Activated CD4-positive, alpha-beta T cell treated with anti-CD3 and anti-CD28 coated beads, Interleukin-10, Interleukin-2, amounts not matched to agents 100 ng/mL and 50 ng/mL, durations not matched to agents 16 hours and 8 hours (primary cell): ENCODE measurements at regions not wholly inside any gene's neighbourhood (a gene's known extent, or its start where the extent isn't known, plus 50 kb on each side); places are given as distances from the start of the nearest gene placed in this dataset.
"Not testable (repeated sequence)": the region's sequence is repeated elsewhere in the genome, so short reads cannot be mapped to it uniquely, and the experiment has no call there.

Source experiments
- DNase-seq: peaks from one replicate; pipeline ENCODE4 v3.0.0-alpha.2; 2020

DNA sequence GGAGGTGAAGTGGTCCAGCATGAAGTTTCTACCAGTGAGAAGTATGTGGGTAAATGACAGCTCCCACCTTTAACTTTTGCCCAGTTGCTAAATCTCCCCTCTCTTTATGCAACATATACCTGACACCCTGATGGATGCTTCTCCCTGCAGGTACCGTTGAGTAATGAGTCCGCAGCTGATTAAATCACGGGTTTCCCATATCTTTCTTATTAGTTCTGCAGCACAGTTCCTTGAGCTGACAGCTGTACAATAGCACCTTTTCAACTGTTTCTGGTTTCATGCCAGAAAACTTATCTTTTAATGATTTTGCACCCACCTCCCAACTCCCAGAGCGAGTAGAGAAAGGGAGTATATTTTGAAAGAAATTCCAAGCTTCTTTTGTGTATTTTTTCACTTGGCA lies 161.0 kb upstream of the TUT7 start:
- no peak for DNase-seq

- DNase-seq, result no peak
These were observed 159.2 kb upstream of the TUT7 start for GRCh38 chr9:86513429-86513828.

DNA sequence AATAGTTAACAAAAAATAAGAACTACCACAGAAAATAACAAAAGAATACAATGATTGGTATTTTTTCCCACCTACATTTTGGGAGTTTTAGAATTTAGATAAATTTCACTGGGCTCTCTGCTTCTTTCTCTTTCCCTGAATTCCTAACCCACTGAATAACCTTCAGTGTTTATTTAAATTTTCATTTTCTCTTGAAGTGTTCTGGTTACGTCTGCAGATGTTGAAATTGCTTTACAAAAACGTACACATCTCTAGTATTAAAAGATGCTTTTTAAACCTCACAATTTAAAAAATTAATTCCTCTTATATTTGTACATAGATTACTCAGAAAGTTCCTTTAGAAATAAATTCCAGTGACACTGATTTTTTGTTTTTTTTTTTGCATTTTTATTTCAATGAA lies 158.7 kb upstream of the TUT7 start:
- DNase-seq, result no peak

DNA sequence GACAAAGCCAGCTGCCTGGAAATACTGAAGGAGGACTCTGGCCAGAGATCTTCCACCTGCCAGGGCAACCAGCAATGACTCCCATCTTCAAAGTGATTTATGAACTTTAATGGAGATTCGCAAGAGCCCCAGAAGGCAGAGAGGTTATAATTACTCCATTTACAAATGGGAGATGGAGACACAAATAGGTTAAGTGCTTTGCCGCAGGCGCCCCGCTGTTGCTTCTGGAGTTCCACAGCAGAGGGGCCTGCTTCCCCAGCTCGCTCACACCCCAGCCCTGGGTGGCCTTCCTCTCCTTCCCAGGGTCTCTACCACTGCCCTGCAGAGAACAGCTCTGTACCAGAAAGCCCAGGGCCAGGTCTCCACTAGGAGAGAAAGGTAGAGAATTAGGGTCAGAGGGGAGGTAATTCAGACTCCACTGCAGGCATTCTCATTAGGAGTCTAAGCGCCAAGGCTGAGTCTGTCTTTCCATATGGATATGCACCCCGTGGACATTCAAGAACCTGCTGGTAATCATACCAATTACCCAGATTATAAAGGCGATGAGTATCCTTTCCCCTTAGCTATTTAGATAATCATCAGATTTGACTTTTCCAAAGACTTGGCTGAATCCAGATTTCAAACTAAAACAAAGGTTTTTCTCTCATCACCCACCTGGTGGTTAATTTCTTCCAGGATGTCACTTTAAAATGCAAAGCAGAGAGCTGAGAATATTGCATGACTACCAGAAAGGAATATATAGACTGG lies 157.6 kb upstream of the TUT7 start:
- DNase-seq, result no peak

GRCh38 chr9:86508208-86508903 lies 154.1 kb upstream of the TUT7 start:
- no peak for DNase-seq

GRCh38 chr9:86507212-86507630 lies 153.0 kb upstream of the TUT7 start:
- DNase-seq, result no peak

- no peak for DNase-seq
These were observed 149.7 kb upstream of the TUT7 start for GRCh38 chr9:86503942-86504341.

GRCh38 chr9:86503314-86503713 lies 149.1 kb upstream of the TUT7 start:
- no peak for DNase-seq

DNA sequence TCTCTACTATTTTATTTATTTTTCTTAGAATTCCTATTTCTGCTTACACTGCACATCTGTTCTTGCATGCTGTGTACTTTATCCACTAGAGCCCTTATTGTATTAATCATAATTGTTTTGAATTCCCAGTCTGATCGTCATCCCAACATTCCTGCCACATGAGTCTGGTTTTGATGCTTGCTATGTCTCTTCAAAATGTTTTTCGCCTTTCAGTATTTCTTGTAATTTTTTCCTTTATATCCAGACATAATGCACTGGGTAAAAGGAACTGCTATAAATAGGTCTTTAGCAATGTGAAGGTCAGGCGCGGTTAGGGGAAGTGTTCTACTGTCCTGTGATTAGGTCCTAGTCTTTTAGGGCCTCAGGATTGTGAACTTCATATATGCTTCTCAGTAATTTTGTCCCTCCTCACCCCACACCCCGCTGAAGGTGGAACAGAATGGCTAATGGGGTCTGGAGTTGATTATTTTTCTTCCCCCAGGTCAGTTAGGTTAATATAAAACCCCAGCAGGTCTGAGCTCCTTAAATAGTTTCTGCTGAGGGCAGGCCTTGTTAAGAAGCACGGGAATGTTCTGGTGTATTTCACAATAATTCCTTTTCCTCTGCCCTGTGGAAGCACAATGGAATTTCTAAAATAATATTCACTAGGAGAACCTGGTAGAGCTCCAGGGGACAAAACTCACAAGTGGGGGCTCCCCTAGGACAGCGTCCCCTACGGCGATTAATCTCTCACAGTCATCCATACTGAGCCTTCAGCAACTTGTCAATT lies 146.6 kb upstream of the TUT7 start:
- DNase-seq, result no peak

- DNase-seq, result no peak
These were observed 145.8 kb upstream of the TUT7 start for GRCh38 chr9:86500031-86500430.

DNA sequence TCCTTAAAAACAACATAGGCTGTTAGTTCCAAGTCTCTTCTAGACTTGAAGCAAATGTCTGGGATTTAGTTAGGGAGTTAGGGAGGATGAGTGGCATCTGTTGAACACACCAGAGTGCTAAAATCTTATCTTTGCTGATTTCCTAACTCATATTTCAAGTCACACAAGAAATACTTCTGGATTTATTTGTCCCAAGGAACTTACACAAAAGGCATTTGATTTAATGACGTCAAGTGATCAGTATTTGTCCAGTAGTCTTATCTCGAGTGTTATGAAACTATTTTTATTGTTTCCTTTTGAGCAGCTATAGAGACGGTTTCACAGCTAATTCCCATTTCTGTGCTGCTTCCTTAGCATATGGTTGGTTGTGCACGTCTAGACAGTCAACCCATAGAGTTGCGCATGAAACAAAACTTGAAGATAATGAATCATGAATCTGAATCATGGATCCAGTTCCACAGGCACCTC lies 140.5 kb upstream of the TUT7 start:
- DNase-seq, result no peak

- DNase-seq, result no peak
These were observed 137.5 kb upstream of the TUT7 start for GRCh38 chr9:86491468-86492266.

DNA sequence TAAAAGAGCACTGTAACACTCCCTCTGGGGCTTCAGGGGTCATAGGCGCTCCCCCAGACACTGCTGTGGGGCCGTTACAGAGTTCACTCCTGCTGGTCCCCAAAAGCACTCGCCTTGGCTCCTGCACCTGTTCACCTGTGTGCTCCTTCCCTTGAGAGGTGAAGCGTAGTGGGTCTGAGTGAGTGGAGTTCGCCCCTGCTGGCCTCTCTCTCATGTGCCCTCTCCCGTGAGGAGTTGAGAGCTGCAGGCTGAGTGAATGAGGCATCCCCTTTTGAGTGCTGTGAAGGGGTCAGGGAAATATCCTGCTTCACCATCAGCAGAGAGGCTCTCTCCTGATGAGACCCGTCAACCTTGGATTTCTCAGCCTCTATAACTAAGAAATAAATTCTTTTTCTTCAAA lies 134.6 kb upstream of the TUT7 start:
- no peak for DNase-seq

DNA sequence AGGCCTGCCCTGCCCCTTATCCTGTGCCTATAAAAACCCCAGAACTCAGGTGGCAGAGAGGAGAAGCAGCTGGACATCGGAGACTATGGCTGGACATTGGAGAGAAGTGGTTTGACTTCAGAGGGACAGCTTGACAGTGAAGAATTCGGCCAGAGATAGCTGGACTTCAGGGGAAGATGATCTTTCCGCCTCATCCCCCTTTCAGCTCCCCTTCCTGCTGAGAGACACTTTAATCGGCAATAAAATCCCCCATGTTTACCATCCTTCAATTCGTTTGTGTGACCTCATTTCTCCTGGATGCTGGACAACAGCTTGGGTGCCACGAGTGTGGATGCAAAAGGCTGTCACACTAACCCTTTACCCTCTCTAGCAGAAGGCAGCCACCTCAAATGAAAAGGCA lies 134.1 kb upstream of the TUT7 start:
- DNase-seq, result no peak

DNA sequence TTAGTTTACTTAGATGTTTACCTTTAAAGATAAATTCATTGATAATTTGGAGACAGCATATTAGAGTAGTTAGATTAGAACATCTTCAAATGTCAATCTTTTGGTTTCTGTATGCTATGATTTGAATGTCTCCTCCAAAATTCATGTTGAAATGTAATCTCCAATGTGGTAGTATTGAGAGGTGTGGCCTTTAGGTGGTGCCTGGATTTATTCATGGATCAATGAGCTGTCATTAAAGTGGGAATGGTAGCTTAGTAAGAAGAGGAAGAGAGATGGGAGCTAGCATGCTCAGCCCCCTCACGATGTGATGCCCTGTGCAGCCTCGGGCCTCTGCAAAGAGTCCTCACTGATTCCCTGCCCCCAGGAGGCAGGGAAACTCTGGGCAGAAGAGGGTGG lies 133.6 kb upstream of the TUT7 start:
- DNase-seq, result no peak

GRCh38 chr9:86486891-86487837 lies 133.0 kb upstream of the TUT7 start:
- peak; percentile 27 for DNase-seq

GRCh38 chr9:86485359-86485758 lies 131.1 kb upstream of the TUT7 start:
- DNase-seq, result peak; percentile 59

- no peak for DNase-seq
These were observed 129.3 kb upstream of the TUT7 start for GRCh38 chr9:86483496-86483895.

DNA sequence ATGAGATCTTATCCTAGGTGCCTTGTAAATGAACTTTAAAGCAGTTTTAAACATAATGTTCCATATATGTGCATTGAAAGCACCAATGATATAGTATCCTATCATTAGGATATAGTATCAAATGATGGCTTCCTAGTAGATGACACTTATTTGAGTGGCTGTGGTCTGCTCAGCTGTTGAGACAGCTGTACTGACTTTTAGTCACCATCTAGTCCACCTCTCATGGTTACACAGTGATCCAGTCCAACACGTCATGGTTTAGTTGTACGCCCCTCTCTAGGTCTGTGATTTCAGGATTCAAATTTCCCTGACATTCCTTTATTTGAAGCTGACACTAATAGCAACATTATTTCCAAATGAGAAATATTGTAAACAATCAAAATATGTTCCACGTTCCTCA lies 127.3 kb upstream of the TUT7 start:
- DNase-seq, result no peak

DNA sequence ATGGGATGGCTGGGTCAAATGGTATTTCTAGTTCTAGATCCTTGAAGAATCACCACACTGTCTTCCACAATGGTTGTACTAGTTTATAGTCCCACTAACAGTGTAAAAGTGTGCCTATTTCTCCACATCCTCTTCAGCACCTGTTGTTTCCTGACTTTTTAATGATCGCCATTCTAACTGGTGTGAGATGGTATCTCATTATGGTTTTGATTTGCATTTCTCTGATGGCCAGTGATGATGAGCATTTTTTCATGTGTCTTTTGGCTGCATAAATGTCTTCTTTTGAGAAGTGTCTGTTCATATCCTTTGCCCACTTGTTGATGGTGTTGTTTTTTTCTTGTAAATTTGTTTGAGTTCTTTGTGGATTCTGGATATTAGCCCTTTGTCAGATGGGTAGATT lies 121.0 kb upstream of the TUT7 start:
- DNase-seq, result not testable (repeated sequence)

- DNase-seq, result no peak
These were observed 117.1 kb upstream of the TUT7 start for GRCh38 chr9:86471171-86471815.
